NOMO-1 treated with DMSO at 0.1 percent for 48 hours (cell line): ENCODE measurements at regions not wholly inside any gene's neighbourhood (a gene's known extent, or its start where the extent isn't known, plus 50 kb on each side); places are given as distances from the start of the nearest gene placed in this dataset.
A peak's percentile ranks its signal among the peaks of the same experiment; 100 is the strongest.

Experiments used
- DNase-seq: peaks from one replicate; lab custom pipeline; 2025; ENCODE audit not compliant: unreplicated experiment; lab: John Stamatoyannopoulos, UW

- no peak for DNase-seq
These were observed 51.1 kb upstream of the ZNF236 start for GRCh38 chr18:76771192-76771799.

GRCh38 chr18:76767954-76768353 is 54.4 kb upstream of the ZNF236 start:
- DNase-seq = no peak

GRCh38 chr18:76766429-76766828 is 55.9 kb upstream of the ZNF236 start:
- DNase-seq = no peak

GRCh38 chr18:76765649-76766048 is 56.7 kb upstream of the ZNF236 start:
- DNase-seq = no peak

- no peak for DNase-seq
These were observed 58.0 kb upstream of the ZNF236 start for GRCh38 chr18:76764291-76764901.

- DNase-seq = no peak
These were observed 63.3 kb upstream of the ZNF236 start for GRCh38 chr18:76759056-76759455.

- no peak for DNase-seq
These were observed 64.4 kb upstream of the ZNF236 start for GRCh38 chr18:76757925-76758324.

- DNase-seq = no peak
These were observed 65.0 kb upstream of the ZNF236 start for GRCh38 chr18:76757335-76757734.

GRCh38 chr18:76756531-76757253 is 65.7 kb upstream of the ZNF236 start:
- no peak for DNase-seq

GRCh38 chr18:76754351-76754750 is 68.0 kb upstream of the ZNF236 start:
- DNase-seq = peak; percentile 56

GRCh38 chr18:76752400-76752799 is 70.0 kb upstream of the ZNF236 start:
- no peak for DNase-seq

GRCh38 chr18:76750917-76751890 is 71.2 kb upstream of the ZNF236 start:
- DNase-seq = no peak

GRCh38 chr18:76750269-76750668 is 72.1 kb upstream of the ZNF236 start:
- no peak for DNase-seq

- no peak for DNase-seq
These were observed 74.7 kb upstream of the ZNF236 start for GRCh38 chr18:76747676-76748075.

GRCh38 chr18:76741346-76741745 is 81.0 kb upstream of the ZNF236 start:
- no peak for DNase-seq

GRCh38 chr18:76736309-76736708 is 86.0 kb upstream of the ZNF236 start:
- no peak for DNase-seq

- no peak for DNase-seq
These were observed 91.5 kb upstream of the ZNF236 start for GRCh38 chr18:76730901-76731300.

GRCh38 chr18:76727589-76727988 is 94.8 kb upstream of the ZNF236 start:
- DNase-seq = no peak

- no peak for DNase-seq
These were observed 96.9 kb upstream of the ZNF236 start for GRCh38 chr18:76725445-76725844.

GRCh38 chr18:76722224-76723061 is 99.9 kb upstream of the ZNF236 start:
- DNase-seq = no peak
